Colonic mucosa (tissue), 4 donors: ENCODE measurements at regions not wholly inside any gene's neighbourhood (a gene's known extent, or its start where the extent isn't known, plus 50 kb on each side); places are given as distances from the start of the nearest gene placed in this dataset.

Source experiments
- DNase-seq: peaks from one replicate; pipeline ENCODE4 v3.0.0-alpha.2; 2020
- H3K27ac ChIP-seq: fragments of 200-600 bp; one replicate; pipeline ENCODE4 v1.8.0; 2021
- H3K27me3 ChIP-seq: fragments of 200-600 bp; one replicate; pipeline ENCODE4 v1.8.0; 2021
- H3K36me3 ChIP-seq: fragments of 200-600 bp; one replicate; pipeline ENCODE4 v1.8.0; 2021
- H3K4me1 ChIP-seq: fragments of 200-600 bp; one replicate; pipeline ENCODE4 v1.8.0; 2021; ENCODE audit warnings: mild to moderate bottlenecking
- H3K4me3 ChIP-seq: fragments of 200-600 bp; one replicate; pipeline ENCODE4 v1.8.0; 2021
- H3K9ac ChIP-seq, 2 donors: one replicate each; pipeline ENCODE4 v1.7.0; 2013; ENCODE audit warnings: control low read depth in 2 of 2, low read depth in 2 of 2, low read length in 2 of 2
- H3K9me3 ChIP-seq: fragments of 200-600 bp; one replicate; pipeline ENCODE4 v1.8.0; 2021
- intact Hi-C: fragments of 100-400 bp; cut with DNase I; formaldehyde crosslinking; loops from one replicate; pipeline ENCODE4 v1.14.1; 2022
- TF ChIP-seq, protein P1 (sequence below): fragments of 200-600 bp; IDR thresholded peaks from one replicate; pipeline ENCODE4 v1.8.0; 2022; ENCODE audit warnings: antibody characterized with exemption, mild to moderate bottlenecking
- donor health status: healthy.
- donor health status: DM: no; HTN: no; CAD: no.
- donor health status: DM: no; HTN: no; CAD: no.

DNA sequence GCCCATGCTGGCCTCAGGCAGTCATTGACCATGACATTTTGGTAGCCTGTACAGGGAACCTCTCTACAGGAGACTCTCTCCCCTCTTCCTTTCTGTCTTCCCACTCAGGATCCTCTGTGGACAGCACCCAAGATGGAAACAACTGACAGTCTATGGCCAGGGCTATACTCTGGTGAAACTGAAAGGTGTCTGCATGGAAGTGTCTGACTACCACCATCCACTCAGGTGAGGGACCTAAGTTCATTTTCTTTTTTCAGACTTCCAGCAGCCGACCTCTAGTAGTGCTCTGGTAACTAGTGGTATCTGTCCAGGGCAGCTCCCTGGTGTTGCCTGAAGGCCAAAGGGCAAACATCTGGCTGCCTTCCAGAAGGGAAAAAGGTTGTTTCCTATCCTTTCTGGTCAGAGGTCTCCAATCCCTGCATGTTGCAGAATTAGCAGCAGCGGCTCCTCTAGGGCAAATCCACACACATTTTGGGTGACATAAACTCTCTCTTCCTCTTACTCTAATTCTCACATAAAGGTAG, 804.5 kb downstream of the C4orf33 start:
- no peak for DNase-seq
- no peaks in the 10 kb centered on the region for H3K4me1 ChIP-seq
- no peaks in the 10 kb centered on the region for H3K27me3 ChIP-seq
- no peak overlapping the region for H3K4me3 ChIP-seq
- no peaks in the 10 kb centered on the region for H3K9me3 ChIP-seq
- H3K27ac ChIP-seq = no peak overlapping the region
- no peaks in the 10 kb centered on the region for H3K36me3 ChIP-seq
- TF ChIP-seq, protein P1, sequence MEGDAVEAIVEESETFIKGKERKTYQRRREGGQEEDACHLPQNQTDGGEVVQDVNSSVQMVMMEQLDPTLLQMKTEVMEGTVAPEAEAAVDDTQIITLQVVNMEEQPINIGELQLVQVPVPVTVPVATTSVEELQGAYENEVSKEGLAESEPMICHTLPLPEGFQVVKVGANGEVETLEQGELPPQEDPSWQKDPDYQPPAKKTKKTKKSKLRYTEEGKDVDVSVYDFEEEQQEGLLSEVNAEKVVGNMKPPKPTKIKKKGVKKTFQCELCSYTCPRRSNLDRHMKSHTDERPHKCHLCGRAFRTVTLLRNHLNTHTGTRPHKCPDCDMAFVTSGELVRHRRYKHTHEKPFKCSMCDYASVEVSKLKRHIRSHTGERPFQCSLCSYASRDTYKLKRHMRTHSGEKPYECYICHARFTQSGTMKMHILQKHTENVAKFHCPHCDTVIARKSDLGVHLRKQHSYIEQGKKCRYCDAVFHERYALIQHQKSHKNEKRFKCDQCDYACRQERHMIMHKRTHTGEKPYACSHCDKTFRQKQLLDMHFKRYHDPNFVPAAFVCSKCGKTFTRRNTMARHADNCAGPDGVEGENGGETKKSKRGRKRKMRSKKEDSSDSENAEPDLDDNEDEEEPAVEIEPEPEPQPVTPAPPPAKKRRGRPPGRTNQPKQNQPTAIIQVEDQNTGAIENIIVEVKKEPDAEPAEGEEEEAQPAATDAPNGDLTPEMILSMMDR = no peak
- intact Hi-C loops = no loop called here
- H3K9ac ChIP-seq = no peak overlapping the region

GRCh38 chr4:129901205-129901604, 805.3 kb downstream of the C4orf33 start:
- Histone ChIP-seq H3K27me3 (no peaks in the 10 kb centered on the region), H3K36me3 (no peaks in the 10 kb centered on the region), H3K9me3 (no peaks in the 10 kb centered on the region), H3K4me1 (no peaks in the 10 kb centered on the region), H3K27ac (no peak overlapping the region), H3K9ac (no peak overlapping the region), H3K4me3 (no peak overlapping the region)
- intact Hi-C loops = no loop called here
- DNase-seq = no peak
- TF ChIP-seq, protein P1 = no peak

- intact Hi-C loops = no loop called here
- H3K27me3 ChIP-seq = no peaks in the 10 kb centered on the region
- no peak overlapping the region for H3K27ac ChIP-seq
- no peak overlapping the region for H3K4me3 ChIP-seq
- DNase-seq = no peak
- TF ChIP-seq, protein P1 = no peak
- no peaks in the 10 kb centered on the region for H3K36me3 ChIP-seq
- no peak overlapping the region for H3K9ac ChIP-seq
- no peaks in the 10 kb centered on the region for H3K4me1 ChIP-seq
- no peaks in the 10 kb centered on the region for H3K9me3 ChIP-seq
These were observed 807.9 kb downstream of the C4orf33 start for GRCh38 chr4:129903861-129904260.

- H3K4me3 ChIP-seq = no peak overlapping the region
- no peak overlapping the region for H3K9ac ChIP-seq
- H3K9me3 ChIP-seq = no peaks in the 10 kb centered on the region
- TF ChIP-seq, protein P1 = no peak
- no peaks in the 10 kb centered on the region for H3K4me1 ChIP-seq
- intact Hi-C loops = no loop called here
- DNase-seq = no peak
- no peaks in the 10 kb centered on the region for H3K36me3 ChIP-seq
- H3K27me3 ChIP-seq = no peaks in the 10 kb centered on the region
- H3K27ac ChIP-seq = no peak overlapping the region
These were observed 809.3 kb downstream of the C4orf33 start for GRCh38 chr4:129905256-129905655.

GRCh38 chr4:129908117-129908516, 812.2 kb downstream of the C4orf33 start:
- intact Hi-C loops = no loop called here
- Histone ChIP-seq H3K9me3 (no peaks in the 10 kb centered on the region), H3K36me3 (no peaks in the 10 kb centered on the region), H3K27me3 (no peaks in the 10 kb centered on the region), H3K4me3 (no peak overlapping the region), H3K27ac (no peak overlapping the region), H3K9ac (no peak overlapping the region), H3K4me1 (no peaks in the 10 kb centered on the region)
- DNase-seq = no peak
- TF ChIP-seq, protein P1 = no peak
